ENCODE measurements at regions not wholly inside any gene's neighbourhood (a gene's known extent, or its start where the extent isn't known, plus 50 kb on each side); places are given as distances from the start of the nearest gene placed in this dataset.
"Not testable (repeated sequence)": the region's sequence is repeated elsewhere in the genome, so short reads cannot be mapped to it uniquely, and the experiment has no call there.

DNA sequence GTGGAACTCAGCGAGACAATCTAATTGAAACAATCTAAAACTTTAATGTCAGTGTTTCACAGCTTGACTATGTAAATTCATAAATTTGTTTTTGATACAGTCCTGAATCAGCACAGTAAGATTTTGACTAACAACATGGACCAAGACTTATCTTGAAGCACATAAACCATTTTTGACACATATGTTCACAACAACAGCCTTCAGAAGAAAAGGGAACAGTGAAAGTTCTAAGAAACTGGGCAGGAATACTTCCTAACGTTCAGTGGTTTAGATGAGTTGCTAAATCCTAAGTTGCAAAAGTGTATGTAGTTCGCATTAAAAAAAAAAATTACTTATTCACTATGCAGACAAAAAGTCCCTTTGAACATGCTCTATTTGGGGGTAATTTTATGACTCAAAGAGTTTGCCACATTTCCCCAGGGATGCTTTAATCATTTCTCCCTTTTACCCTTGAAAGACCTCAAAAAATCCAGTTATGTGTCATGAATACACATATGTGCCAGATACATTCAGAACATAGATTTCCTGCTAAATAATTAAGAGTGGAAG, 120.2 kb downstream of the MRPL39 start:
- DNase-seq (ENCODE audit: low read depth): no peak

DNA sequence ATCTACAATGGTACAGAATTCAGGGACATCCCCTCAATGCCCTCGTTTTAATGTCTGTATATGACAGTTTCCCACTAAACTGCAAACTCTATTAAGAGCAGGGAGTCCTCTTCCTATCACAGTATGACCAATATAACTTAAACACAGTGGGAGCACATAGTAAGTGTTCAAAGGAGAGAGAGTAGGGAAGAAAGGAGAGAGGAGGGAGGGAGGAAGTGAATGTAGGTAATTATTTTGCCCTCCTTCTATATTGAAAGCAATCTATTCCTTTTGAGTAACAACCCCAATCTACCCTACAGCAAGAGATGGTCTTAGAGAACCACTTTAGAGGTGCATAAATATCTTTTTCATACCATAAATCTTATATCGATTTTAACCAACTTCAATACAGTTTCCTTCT, 121.4 kb downstream of the MRPL39 start:
- DNase-seq (ENCODE audit: low read depth): no peak

DNA sequence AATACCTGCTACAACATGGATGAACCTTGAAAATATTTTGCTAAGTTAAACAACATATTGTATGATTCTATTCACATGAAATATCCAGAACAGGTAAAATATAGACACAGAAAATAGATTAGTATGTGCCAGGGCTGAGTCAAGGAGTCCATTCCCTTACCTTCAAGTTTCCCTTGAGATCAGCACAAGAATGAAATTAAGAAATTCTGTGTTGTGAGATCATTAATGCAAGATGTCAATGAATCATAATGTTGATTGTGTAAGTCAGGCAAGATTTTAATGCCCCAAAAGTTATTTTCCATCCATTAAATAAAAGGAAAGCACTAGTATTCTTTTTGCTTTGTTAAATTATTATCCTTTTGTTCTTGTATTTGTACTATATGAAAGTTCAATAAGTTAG, 139.4 kb downstream of the MRPL39 start:
- no peak for DNase-seq (ENCODE audit: low read depth)

DNA sequence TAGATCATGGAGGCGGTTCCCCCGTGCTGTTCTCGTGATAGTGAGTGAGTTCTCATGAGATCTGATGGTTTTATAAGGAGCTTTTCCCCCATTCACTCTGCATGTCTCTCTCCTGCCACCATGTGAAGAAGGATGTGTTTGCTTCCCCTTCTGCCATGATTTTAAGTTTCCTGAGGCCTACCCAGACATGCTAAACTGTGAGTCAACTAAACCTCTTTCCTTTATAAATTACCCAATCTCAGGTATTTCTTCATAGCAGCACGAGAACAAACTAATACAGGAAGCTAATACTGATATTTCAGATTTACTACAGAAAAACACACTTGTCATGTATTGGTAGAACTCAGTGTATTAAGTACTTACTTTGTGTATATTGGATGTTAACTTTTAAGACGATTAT, 140.2 kb downstream of the MRPL39 start:
- not testable (repeated sequence) for DNase-seq (ENCODE audit: low read depth)

DNA sequence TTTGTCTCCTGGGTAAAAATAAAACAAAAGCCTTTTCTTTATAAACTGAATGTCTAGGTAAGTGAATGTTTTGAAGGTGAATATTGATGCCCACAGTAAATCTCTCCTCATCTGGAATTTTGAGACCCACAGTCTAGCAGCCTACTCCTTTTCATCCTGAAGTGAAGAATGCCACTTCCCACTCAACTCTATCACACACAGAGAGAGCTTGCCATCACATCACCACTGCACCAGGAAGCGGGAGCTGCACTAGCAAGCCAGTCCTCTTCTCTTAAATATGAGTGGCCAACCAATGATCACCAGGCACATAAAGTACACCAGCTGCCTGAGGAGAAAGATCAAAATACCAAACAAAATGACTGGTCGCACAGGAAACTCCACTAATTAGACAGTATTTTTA, 140.8 kb downstream of the MRPL39 start:
- no peak for DNase-seq (ENCODE audit: low read depth)

DNA sequence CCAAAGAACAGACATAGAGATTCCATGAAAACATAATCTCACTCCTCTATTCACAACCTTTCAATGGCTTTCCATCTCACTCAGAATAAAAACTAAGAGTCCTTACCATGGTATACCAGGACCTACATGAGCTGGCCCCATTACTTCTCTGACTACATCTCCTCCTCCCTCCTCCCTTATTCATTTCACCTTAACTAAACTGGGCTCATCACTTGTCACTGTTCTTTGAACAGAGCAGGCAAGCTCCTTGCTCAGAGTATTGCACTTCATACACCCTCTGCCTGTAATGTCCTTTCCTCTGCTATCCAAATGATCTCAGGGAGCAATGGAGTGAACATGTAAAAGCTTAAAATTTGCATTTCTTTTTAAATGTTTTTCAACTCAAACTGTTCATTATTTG, 142.0 kb downstream of the MRPL39 start:
- DNase-seq (ENCODE audit: low read depth): no peak

DNA sequence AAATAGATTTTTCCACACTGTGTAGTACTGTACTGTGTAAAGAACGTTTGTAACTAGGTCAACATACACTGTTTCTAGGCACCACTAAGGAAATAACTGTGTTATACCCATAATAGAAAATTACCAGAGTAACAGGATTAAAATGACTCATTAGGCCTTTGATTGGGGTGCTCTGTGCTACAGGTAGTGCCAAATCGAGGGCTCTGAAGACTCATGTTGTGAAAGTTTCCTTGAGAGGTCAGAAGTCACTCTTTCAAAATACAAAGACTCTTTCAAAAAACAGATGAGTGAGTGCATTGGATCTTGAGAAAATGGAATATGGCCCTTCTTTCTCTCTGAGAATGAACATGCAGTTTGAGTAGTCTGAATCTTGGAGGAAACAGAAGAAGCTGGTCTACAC, 143.0 kb downstream of the MRPL39 start:
- DNase-seq (ENCODE audit: low read depth): no peak

DNA sequence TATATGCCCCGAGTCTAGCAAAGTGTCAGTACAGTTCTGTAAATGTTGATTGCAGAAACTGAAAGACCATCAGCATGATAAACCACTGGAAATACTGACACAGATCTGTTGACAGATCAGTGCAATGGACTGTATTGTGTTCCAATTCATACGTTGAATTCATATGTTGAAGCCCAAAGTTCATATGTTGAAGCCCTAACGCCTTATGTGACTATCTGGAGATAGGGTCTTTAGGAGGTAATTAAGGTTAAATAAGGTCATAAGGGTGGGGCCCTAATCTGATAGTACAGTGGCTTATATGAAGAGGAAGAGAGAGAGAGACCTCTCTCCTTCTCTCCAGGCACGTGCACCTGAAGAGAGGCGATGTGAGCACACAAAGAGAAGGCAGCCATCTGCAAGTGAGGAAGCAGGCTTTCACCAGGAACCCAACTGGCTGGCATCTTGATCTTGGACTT, 144.7 kb downstream of the MRPL39 start:
- no peak for DNase-seq (ENCODE audit: low read depth)

DNA sequence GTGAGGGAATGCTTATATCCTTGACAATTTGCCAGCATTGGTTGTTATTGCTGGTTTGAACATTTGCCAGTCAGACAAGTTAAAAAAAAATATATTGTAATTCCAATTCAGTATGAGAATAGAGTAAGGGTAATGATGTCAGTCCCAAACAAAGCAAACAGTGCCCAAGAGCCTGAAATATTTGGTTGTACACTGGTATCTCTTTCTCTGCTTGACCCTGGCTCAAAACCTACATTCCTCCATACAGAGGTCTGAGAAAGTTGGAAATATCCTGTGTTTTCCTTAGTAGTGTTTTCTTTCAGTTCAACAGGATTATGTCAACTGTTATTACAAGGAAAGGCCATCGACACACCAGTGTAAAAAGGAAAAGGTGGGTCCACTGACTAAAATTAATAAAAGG, 145.6 kb downstream of the MRPL39 start:
- DNase-seq (ENCODE audit: low read depth): no peak

DNA sequence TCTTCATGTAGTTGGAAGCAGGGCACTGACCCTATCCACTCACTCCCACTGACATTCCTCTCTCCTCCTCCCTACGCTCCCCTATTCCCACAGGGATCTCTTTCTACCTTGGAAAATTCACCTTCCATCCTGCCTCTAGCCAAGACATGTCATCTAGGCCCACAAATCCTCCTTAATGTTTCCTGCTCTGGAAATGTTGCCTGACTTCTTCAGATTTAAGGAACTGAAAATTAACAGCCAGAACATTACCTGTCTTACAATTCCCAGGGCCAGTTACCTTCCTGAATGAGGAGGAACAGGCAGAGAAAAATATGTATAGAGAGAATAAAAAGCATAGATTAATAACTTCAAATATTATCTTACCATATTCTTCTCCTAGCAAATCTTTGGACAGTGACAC, 147.3 kb downstream of the MRPL39 start:
- no peak for DNase-seq (ENCODE audit: low read depth)

DNA sequence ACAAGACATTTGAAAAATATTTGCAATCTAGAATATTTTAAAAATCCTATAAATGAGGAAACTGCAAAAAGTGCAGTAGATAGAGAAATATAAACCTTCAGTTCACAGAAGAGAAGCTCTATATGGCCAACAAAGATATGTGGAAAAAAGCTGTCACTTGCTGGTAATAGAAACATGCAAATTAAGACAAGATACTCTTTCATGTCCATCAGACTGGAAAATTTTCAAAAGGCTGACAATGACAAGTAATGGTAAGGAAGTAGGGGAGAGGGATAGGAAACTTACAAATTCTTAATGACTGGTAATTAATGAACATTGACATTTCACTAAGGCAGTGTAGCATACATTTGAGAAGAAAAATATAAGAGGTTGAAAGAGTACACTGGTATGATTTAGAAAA, 147.9 kb downstream of the MRPL39 start:
- DNase-seq (ENCODE audit: low read depth): no peak

DNA sequence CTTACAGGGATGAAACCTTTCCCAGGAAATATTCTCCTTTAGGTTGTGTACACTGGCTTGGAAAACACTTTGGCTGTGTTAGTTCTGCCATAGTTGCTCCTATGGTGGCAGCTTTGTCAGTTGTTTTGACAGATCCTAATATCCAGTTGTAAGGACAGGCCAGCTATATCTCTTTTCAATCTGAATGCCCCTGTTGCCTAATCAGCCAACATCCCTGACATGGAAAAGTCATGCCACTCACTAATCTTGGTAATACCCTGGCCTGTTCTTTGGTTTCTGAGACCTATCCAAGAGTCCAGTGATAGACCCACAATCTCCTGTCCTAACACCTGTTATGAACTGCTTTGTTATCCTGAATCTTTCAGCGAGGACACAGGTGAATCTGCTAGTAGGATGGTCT, 148.8 kb downstream of the MRPL39 start:
- no peak for DNase-seq (ENCODE audit: low read depth)

DNA sequence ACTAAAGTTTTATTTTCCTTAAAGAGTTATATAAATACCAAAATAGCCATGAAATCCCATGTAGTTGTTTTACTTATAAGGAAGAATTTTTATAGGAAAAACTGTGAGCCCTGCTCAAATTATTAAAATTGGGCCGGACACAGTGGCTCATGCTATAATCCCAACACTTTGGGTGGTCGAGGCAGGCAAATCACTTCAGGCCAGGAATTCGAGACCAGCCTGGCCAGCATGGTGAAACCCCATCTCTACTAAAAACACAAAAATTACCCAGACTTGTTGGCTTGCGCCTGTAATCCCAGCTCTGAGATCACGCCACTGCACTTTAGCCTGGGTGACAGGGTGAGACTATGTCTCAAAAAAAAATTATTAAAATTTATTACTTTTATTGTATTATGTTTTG, 149.3 kb downstream of the MRPL39 start:
- DNase-seq (ENCODE audit: low read depth): no peak

DNA sequence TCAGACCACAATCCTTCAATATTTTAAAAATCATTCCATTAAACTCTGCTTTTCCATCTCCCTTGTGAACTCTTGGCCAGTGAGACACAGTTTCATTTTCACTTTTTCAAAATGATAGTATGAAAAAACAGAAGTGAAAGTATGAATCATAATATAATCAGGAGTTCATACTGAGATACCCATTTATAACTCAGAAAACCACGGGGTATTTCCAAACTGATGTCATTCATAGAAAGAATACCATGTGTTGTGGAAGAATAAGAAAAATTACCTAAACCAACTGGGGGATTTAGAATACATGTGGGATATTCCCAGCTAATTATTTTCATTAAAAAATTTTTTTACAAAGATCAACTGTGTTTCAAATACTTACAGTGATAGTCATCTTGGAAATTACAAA, 149.9 kb downstream of the MRPL39 start:
- DNase-seq (ENCODE audit: low read depth): no peak

DNA sequence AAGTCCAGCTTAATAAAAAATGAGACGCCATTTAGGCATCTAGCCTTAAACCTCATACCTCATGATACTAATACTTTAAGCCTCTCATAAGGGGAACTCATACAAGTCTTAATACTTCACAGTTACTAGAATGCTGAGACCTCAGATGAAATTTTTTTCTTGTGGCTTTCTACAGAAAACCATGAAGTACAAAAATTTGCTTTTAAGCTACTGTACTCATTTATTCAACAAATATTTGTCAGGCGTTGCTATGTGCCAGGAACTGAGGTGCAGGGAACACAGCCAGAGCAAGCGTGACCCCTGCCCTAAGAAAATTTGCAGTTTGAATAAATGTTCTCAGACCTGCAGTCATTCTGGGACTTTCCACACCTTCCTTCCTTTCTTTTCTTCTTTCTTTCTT, 150.6 kb downstream of the MRPL39 start:
- peak; percentile 24 for DNase-seq (ENCODE audit: low read depth)

DNA sequence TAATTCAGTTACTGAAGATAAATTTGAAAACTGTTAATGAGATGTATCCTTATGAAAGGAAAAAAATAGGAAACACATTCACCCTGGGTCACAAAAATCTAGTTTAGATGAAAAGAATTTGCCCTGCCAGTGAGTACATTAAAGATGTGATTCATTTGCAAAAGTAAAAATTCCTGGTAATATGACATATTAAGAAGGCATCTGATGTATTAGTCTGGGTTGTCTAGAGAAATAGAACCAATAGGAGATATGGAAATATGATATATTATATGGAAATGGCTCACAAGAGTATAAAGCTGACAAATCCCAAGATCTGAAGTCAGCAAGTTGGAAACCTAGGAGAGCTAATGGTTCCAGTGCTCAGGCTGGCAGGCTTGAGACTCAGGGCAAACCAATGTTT, 153.8 kb downstream of the MRPL39 start:
- DNase-seq (ENCODE audit: low read depth): no peak

DNA sequence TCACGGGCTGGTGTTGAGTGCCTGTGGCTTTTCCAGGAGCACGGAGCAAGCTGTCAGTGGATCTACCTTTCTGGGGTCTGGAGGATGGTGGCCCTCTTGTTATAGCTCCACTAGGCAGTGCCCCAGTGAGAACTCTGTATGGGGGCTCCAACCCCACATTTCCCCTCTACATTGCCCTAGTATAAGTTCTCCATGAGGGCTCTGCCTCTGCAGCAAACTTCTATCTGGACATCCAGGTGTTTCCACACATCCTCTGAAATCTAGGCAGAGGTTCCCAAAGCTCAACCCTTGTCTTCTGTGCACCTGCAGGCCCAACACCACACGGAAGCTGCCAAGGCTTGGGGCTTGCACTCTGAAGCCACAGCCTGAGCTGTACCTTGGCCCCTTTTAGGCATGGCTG, 157.3 kb downstream of the MRPL39 start:
- DNase-seq (ENCODE audit: low read depth): no peak

DNA sequence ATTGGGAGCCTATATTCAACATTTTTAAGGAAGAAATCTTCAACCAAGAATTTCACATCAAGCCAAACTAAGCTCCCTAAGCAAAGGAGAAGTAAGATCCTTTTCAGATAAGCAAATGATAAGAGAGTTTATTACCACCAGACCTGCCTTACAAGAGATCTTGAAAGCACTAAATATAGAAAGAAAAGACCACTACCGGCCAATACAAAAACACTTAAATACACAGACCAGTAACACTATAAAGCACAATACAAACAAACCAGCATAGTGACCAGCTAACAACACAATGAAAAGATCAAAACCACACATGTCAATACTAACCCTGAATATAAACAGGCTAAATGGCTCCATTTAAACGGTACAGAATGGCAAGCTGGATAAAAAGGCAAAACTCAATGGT, 165.4 kb downstream of the MRPL39 start:
- DNase-seq (ENCODE audit: low read depth): no peak

DNA sequence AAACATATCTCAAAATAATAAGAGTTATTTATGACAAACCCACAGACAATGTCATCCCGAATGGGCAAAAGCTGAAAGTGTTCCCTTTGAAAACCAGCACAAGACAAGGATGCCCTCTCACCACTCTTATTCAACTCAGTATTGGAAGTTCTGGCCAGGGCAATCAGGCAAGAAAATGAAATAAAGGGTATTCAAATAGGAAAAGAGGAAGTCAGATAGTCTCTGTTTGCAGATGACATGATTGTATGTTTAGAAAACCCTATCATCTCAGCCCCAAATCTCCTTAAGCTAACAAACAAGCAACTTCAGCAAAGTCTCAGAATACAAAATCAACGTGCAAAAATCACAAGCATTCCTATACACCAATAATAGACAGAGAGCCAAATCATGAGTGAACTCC, 169.8 kb downstream of the MRPL39 start:
- not testable (repeated sequence) for DNase-seq (ENCODE audit: low read depth)

DNA sequence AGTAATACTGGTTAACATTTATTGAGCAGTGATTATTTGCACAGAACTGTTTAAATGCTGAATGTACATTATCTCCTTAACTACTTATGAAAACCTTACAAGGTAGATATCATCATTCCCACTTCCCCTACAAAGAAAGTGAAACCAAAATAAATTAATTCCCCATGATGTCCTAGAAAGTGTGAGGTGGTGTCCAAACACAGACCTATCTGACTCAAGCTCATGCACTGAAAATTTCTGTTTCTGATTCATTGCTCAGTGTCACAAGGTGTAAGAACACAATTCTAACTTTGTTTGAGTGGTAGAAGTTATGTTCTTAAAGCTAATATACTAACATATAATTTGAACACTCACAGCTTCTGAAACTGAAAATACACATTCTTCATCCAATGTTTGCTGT, 178.7 kb downstream of the MRPL39 start:
- no peak for DNase-seq (ENCODE audit: low read depth)

DNA sequence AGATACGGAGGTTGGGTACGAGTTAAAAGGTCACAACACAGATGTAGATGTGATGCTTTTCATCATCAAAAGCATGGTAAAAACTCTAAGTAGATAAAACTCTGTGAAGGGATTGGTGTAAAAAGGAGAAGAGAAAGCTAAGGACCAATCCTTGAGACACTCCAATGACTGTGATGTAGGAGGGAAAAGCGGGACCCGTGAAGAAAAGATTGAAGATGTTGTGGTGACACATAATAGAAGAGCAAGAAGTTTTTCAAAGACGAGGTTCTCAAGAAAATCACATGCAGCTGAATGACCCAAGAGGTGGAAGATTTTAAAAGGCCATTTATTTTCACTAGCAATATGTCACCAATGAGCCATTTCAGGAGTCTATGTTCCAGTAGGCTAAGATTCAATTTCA, 179.5 kb downstream of the MRPL39 start:
- no peak for DNase-seq (ENCODE audit: low read depth)

DNA sequence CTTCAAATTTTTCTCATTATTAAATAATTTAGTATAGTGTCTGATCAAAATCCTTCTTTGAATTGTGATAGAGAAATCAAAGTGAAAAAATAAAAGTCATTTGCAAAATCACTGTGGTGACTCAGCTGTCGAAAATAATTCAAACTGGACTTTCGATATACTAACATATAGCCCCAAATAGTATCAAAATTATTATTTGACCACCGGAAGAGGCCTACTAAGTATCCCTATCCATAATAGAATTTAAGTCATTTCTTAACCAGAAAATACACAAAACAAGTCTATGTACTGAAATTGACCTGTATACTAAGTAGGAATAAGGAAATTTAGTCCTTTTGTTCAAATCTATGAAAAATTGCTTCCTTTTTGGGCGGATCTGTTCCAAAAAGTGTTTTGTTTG, 180.7 kb downstream of the MRPL39 start:
- no peak for DNase-seq (ENCODE audit: low read depth)

DNA sequence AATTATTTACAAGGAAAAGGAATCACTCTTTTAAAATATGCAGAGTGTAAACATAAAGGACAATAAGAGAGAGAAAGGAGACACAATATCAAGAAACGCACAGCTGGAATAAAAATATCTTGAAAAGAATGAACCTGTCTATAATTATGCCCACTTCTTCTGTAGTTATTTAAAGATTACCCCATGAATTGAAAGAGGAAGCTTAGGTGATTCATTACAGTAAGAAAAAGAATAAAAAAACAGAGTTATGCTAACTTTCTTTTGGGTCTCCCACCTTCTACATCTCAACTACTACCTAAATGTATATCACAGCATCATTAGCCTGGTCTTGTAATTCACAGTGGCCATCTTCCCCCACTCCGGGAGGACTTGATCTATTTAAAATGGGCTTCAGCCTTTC, 182.1 kb downstream of the MRPL39 start:
- no peak for DNase-seq (ENCODE audit: low read depth)

DNA sequence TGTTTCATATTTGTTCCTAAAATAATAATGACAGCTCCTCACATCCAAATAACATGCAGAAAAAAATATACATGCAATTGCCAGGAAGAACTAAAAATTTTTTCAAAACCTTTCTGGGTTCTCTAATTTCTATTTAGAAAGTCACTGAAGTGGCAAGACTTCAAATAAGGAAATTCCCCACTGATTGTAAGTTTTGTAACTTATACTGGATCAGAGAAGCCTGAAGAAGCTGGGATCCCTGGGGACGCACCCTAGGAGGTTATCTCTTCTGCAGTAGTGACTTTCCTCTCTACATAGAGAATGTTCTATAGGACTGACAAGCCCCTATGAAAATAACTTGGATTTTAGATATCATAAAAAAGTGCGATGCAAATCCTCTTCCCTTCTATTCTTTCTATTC, 182.6 kb downstream of the MRPL39 start:
- no peak for DNase-seq (ENCODE audit: low read depth)

DNA sequence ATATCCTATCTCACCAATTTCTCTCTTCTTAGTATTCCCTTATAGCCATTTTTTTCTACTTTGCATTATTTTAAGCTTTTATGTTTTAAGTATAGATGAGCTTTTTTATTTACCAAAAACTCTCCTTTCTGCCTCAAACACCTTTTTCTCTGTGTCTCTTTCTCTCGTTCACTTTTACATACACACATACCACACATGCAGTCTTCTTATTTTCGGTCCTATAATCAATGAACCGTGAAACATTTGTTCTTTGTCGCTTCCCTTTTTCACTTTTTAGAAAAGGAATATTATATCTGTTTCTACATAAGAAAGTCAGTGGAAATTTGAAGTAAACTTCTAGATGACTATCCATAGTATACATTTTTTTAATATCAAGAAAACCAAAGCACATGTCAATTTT, 183.2 kb downstream of the MRPL39 start:
- DNase-seq (ENCODE audit: low read depth): no peak
